Transverse colon (tissue), 4 donors: ENCODE measurements at regions not wholly inside any gene's neighbourhood (a gene's known extent, or its start where the extent isn't known, plus 50 kb on each side); places are given as distances from the start of the nearest gene placed in this dataset.

Experiments used
- DNase-seq: peaks from one replicate; pipeline ENCODE4 v3.0.0-alpha.2; 2019
- H3K27ac ChIP-seq, 4 donors: fragments of 200-600 bp; sonication (generic); 2 replicates each; pipeline ENCODE4 v1.5.1; 2016 to 2018; ENCODE audit warnings: inconsistent platforms in 4 of 4
- H3K27me3 ChIP-seq: fragments of 200-600 bp; sonication (generic); 2 replicates; pipeline ENCODE4 v1.5.1; 2017; ENCODE audit warnings: inconsistent platforms
- H3K36me3 ChIP-seq, 4 donors: fragments of 200-600 bp; sonication (generic); 2 replicates each; pipeline ENCODE4 v1.5.1; 2017 to 2019; ENCODE audit warnings: inconsistent platforms in 4 of 4
- H3K4me1 ChIP-seq, 4 donors: fragments of 200-600 bp; sonication (generic); 2 replicates each; pipeline ENCODE4 v1.5.1; 2017 to 2020; ENCODE audit warnings: inconsistent platforms in 4 of 4
- H3K4me3 ChIP-seq, 4 donors: fragments of 200-600 bp; sonication (generic); 1 replicate in 1 of 4; 2 replicates in 3 of 4; pipeline versions ENCODE4 v1.5.1 to v1.6.1; 2017 to 2019; ENCODE audit warnings: inconsistent platforms in 4 of 4
- H3K9me3 ChIP-seq, 2 donors: fragments of 200-600 bp; sonication (generic); 2 replicates each; pipeline ENCODE4 v1.5.1; 2017 to 2019; ENCODE audit warnings: inconsistent platforms in 2 of 2
- CTCF ChIP-seq, 5 experiments: fragments of 200-600 bp in 3 of 5; fragments of 450-650 bp in 2 of 5; sonication (generic) in 3 of 5; IDR thresholded peaks; 1 replicate in 2 of 5; 2 replicates in 3 of 5; pipeline ENCODE4 v1.5.1; 2016 to 2017; ENCODE audit warnings: antibody characterized with exemption in 5 of 5, inconsistent platforms in 3 of 5, mild to moderate bottlenecking in 2 of 5, moderate library complexity in 1 of 5
- EP300 ChIP-seq: sonication (generic); formaldehyde crosslinking; IDR thresholded peaks from one replicate; pipeline ENCODE4 v1.6.1; 2017; ENCODE audit warnings: antibody characterized with exemption, low read depth
- POLR2A ChIP-seq: fragments of 450-650 bp; IDR thresholded peaks from one replicate; pipeline ENCODE4 v1.6.1; 2016; ENCODE audit warnings: antibody characterized with exemption, mild to moderate bottlenecking, moderate library complexity
- POLR2AphosphoS5 ChIP-seq, 3 donors: sonication (generic); formaldehyde crosslinking; IDR thresholded peaks; one replicate each; pipeline ENCODE4 v1.6.1; 2016; ENCODE audit warnings: antibody characterized with exemption in 3 of 3
- WGBS, 2 donors: methylation state at CpG; one replicate each; pipeline ENCODE4 v1.1.5; 2018; ENCODE audit warnings: low coverage in 1 of 2; 5-methylcytosine and 5-hydroxymethylcytosine counted together
- in situ Hi-C, 4 donors: fragments of 200-750 bp; cut with MboI; loops; one replicate each; pipeline versions ENCODE4 v1.15.0 to v1.15.1; 2017; ENCODE audit warnings: low sequenced_read_pairs in 3 of 4, low pct_ligation_motif_present in 1 of 4, low pct_unique_long_range_greater_than_20kb in 1 of 4
- intact Hi-C: fragments of 100-400 bp; cut with DNase I; formaldehyde crosslinking; loops from one replicate; pipeline ENCODE4 v1.15.1; 2023; ENCODE audit warnings: low total_unique reads

DNA sequence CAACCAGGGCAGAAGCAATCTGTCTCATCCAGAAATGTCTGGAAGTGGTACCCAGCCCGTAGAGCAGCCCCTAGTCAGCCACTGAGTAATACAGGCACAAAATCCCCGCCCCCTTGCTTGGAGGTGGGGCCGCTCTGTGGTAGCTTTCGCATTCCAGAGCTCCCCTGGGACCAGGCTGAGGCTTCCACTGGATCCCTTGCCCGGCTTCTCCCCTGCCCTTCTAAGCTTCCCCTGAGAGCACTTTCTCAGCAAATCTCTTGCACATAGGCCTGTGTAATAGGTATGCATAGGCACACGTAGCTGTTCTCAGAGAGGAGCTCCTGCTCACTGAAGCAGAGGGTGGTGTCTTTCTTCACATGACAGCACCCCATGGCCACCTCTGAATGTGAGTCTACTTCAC is 144.2 kb downstream of the BMS1 start:
- in situ Hi-C loops: no loop called here
- Histone ChIP-seq H3K27me3 (peaks cover 26% of the 10 kb centered on the region), H3K9me3 (no peaks in the 10 kb centered on the region), H3K27ac (no peak overlapping the region), H3K4me1 (no peaks in the 10 kb centered on the region), H3K4me3 (no peak overlapping the region), H3K36me3 (no peaks in the 10 kb centered on the region)
- TF ChIP-seq POLR2AphosphoS5 (IDR thresholded peaks at IDR 0.05): no peak
- no peak for TF ChIP-seq POLR2A
- TF ChIP-seq CTCF (IDR thresholded peaks at IDR 0.05): no peak
- TF ChIP-seq EP300: no peak
- DNase-seq: no peak
- 60% methylated on average over 5 of the region's 6 CpGs; no CpG with 5 or more reads in 1 of the 2 donors for WGBS, 2 donors
- intact Hi-C loops: no loop called here

GRCh38 chr10:42928064-42928463 is 145.5 kb downstream of the BMS1 start:
- TF ChIP-seq EP300 (no peak), CTCF (IDR thresholded peaks at IDR 0.05) (no peak), POLR2A (no peak), POLR2AphosphoS5 (IDR thresholded peaks at IDR 0.05) (no peak)
- in situ Hi-C loops: no loop called here
- Histone ChIP-seq H3K9me3 (no peaks in the 10 kb centered on the region), H3K27ac (no peak overlapping the region), H3K27me3 (peaks cover 38% of the 10 kb centered on the region), H3K4me3 (no peak overlapping the region), H3K36me3 (no peaks in the 10 kb centered on the region), H3K4me1 (peaks cover 0 to 8% (median 6%) of the 10 kb centered on the region in 4 donors)
- no peak for DNase-seq
- WGBS, 2 donors: 90% methylated on average over 9 of the region's 9 CpGs; no CpG with 5 or more reads in 1 of the 2 donors
- intact Hi-C loops: no loop called here

- no peak for TF ChIP-seq POLR2AphosphoS5 (IDR thresholded peaks at IDR 0.05)
- no peak for TF ChIP-seq POLR2A
- no peak for TF ChIP-seq EP300
- H3K9me3 ChIP-seq: no peaks in the 10 kb centered on the region
- H3K27me3 ChIP-seq: peaks cover 49% of the 10 kb centered on the region
- WGBS, 2 donors: 82 to 90% methylated on average over 1 to 4 of the region's 4 CpGs
- H3K4me3 ChIP-seq: no peak overlapping the region
- no peak overlapping the region for H3K27ac ChIP-seq
- H3K36me3 ChIP-seq: no peaks in the 10 kb centered on the region
- peaks cover 0 to 19% (median 16%) of the 10 kb centered on the region in 4 donors for H3K4me1 ChIP-seq
- no peak for DNase-seq
- intact Hi-C loops: no loop called here
- in situ Hi-C loops: no loop called here
Observed at GRCh38 chr10:42929236-42929635, 146.6 kb downstream of the BMS1 start.

DNA sequence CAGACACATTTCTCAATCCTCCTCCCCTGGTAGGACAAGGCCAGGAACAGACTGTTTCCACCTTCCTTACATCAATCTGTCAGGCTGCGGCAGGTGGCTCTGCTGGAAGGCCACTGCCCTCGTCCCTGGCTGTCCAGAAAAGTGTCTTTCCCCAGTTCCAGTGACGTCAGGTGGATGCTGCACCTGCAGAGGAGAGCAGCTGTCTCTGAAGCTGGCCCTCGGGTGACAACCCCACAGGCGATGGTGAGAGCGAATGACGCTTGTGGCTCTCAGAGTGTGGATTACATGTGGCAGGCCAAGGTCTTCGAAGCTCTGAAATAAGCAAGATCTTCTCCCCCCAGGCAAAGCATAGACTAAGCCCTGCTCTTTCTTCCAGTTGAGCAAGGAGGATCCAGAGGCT is 146.9 kb upstream of the RET start:
- Histone ChIP-seq H3K27ac (no peak overlapping the region), H3K27me3 (peaks cover 56% of the 10 kb centered on the region), H3K36me3 (no peaks in the 10 kb centered on the region), H3K4me1 (peaks cover 0 to 19% (median 16%) of the 10 kb centered on the region in 4 donors), H3K9me3 (no peaks in the 10 kb centered on the region), H3K4me3 (no peak overlapping the region)
- TF ChIP-seq EP300 (no peak), POLR2A (no peak), CTCF (IDR thresholded peaks at IDR 0.05) (no peak), POLR2AphosphoS5 (IDR thresholded peaks at IDR 0.05) (no peak)
- no peak for DNase-seq
- WGBS, 2 donors: 87% methylated on average over 8 of the region's 8 CpGs; no CpG with 5 or more reads in 1 of the 2 donors
- intact Hi-C loops: no loop called here
- in situ Hi-C loops: no loop called here

DNA sequence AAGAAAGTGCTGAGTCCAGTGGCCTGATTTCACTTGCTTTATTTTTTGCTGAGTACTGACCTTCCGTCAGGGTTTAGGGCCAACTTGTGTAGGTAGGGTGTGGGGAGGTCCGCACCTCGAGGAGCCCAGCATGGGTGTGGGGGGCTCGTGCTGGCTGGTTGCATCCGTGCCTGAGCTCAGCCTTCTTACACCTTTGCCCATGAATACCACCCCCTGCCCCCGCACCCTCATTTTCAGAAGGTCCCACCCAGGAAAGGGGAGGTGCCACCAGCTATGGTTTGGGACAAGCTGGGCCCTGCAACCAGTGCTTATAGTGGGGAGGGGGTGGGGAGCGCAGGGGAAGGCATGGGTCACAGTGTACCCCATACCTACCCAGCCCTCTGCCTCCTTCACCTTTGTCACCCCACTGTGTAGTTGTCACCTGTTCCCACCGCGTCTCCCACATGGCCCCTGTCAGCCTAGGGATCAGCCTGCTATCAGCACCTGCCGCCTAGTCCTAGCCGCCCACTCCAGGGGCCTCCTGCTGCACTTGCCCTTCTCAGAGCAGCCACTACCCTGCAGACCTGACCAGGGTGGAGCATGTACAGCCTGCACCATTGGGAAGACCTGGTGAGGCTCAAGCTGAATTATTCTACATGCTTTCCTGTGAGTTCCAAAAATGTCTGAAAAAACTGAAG is 146.2 kb upstream of the RET start:
- H3K36me3 ChIP-seq: no peaks in the 10 kb centered on the region
- no peak for TF ChIP-seq CTCF (IDR thresholded peaks at IDR 0.05)
- no peak for TF ChIP-seq EP300
- no peak for TF ChIP-seq POLR2A
- TF ChIP-seq POLR2AphosphoS5 (IDR thresholded peaks at IDR 0.05): no peak
- intact Hi-C loops (no loop called here), in situ Hi-C loops (no loop called here)
- DNase-seq: no peak
- no peaks in the 10 kb centered on the region for H3K9me3 ChIP-seq
- 87% methylated on average over 11 of the region's 11 CpGs; no CpG with 5 or more reads in 1 of the 2 donors for WGBS, 2 donors
- no peak overlapping the region for H3K4me3 ChIP-seq
- peaks cover 56% of the 10 kb centered on the region for H3K27me3 ChIP-seq
- H3K4me1 ChIP-seq: peaks cover 0 to 19% (median 16%) of the 10 kb centered on the region in 4 donors
- H3K27ac ChIP-seq: no peak overlapping the region
